MM.1S (cell line): ENCODE measurements at regions not wholly inside any gene's neighbourhood (a gene's known extent, or its start where the extent isn't known, plus 50 kb on each side); places are given as distances from the start of the nearest gene placed in this dataset.

Experiments
- DNase-seq: peaks from one replicate; pipeline ENCODE4 v3.0.0-alpha.2; 2015
- H2AFZ ChIP-seq: fragments of 300-600 bp; sonication (generic); 2 replicates; pipeline ENCODE4 v1.6.0; 2016; ENCODE audit warnings: antibody characterized with exemption, low read length
- H3F3A ChIP-seq: fragments of 300-600 bp; sonication (generic); 2 replicates; pipeline ENCODE4 v1.6.1; 2016; ENCODE audit warnings: mild to moderate bottlenecking, antibody characterized with exemption, low read length, moderate library complexity, mixed read lengths; ENCODE audit not compliant: insufficient read depth
- H3K27ac ChIP-seq: fragments of 300-600 bp; sonication (generic); 2 replicates; pipeline ENCODE4 v1.5.1; 2016; ENCODE audit warnings: mild to moderate bottlenecking, low read length
- H3K27me3 ChIP-seq: fragments of 300-600 bp; sonication (generic); replicated peaks from 2 replicates; pipeline ENCODE4 v1.6.0; 2016; ENCODE audit warnings: low read length; ENCODE audit not compliant: insufficient read depth
- H3K36me3 ChIP-seq: fragments of 300-600 bp; sonication (generic); replicated peaks from 2 replicates; pipeline ENCODE4 v1.6.1; 2016; ENCODE audit warnings: mild to moderate bottlenecking, low read length, mixed read lengths; ENCODE audit not compliant: insufficient read depth
- H3K4me1 ChIP-seq: fragments of 300-600 bp; sonication (generic); 2 replicates; pipeline ENCODE4 v1.6.1; 2016; ENCODE audit warnings: low read length, mixed read lengths
- H3K4me2 ChIP-seq: fragments of 300-600 bp; sonication (generic); 2 replicates; pipeline ENCODE4 v1.6.0; 2016; ENCODE audit warnings: low read depth, low read length
- H3K4me3 ChIP-seq: fragments of 300-600 bp; sonication (generic); 2 replicates; pipeline ENCODE4 v1.5.1; 2016; ENCODE audit warnings: low read length, mixed read lengths
- H3K79me2 ChIP-seq: fragments of 300-600 bp; sonication (generic); 2 replicates; pipeline ENCODE4 v1.6.1; 2016; ENCODE audit warnings: mixed run types, low read length, mixed read lengths
- H3K9ac ChIP-seq: fragments of 300-600 bp; sonication (generic); 2 replicates; pipeline ENCODE4 v1.6.1; 2016; ENCODE audit warnings: low read length, mixed read lengths
- H3K9me2 ChIP-seq: fragments of 300-600 bp; sonication (generic); replicated peaks from 2 replicates; pipeline ENCODE4 v1.6.1; 2016; ENCODE audit warnings: mild to moderate bottlenecking, low read length, mixed read lengths; ENCODE audit not compliant: insufficient read depth
- H3K9me3 ChIP-seq: fragments of 300-600 bp; sonication (generic); replicated peaks from 2 replicates; pipeline ENCODE4 v1.6.1; 2016; ENCODE audit warnings: mild to moderate bottlenecking, low read length, mixed read lengths; ENCODE audit not compliant: insufficient read depth
- H4K20me1 ChIP-seq: fragments of 300-600 bp; sonication (generic); 2 replicates; pipeline ENCODE4 v1.6.1; 2016; ENCODE audit warnings: mild to moderate bottlenecking, low read length, moderate library complexity, mixed read lengths; ENCODE audit not compliant: insufficient read depth
- EZH2 ChIP-seq: fragments of 300-600 bp; sonication (generic); optimal IDR thresholded peaks from 2 replicates; pipeline ENCODE3; 2017; ENCODE audit warnings: low read depth, mild to moderate bottlenecking, antibody characterized with exemption, low read length, mixed read lengths
- EZH2phosphoT487 ChIP-seq: fragments of 300-600 bp; sonication (generic); IDR thresholded peaks from 2 replicates; pipeline ENCODE4 v1.6.1; 2018; ENCODE audit warnings: antibody characterized with exemption, low read length
- TF ChIP-seq, protein P1 (sequence below): fragments of 300-600 bp; sonication (generic); IDR thresholded peaks from 2 replicates; pipeline ENCODE4 v1.5.1; 2016; ENCODE audit warnings: antibody characterized with exemption, low read length, mixed read lengths

DNA sequence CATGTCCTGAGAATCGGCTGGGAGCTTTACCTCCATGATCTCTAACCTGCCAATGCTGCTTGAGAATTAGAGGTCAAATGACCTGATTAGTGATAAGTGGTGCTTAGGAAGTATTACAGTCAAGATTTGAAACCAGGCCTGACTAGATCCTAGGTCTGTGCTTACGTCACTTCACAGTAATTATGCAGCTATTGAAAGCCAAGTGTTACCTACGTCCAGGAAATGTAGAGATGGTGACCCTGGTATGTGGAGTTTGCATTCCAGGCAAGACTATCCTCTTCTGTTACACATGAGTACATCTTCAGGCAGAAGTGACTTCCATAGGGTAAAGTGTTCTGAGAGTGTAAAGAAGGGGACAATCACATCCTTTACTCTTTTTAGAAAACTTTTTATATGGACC lies 530.4 kb upstream of the TENM4 start:
- no peaks in the 10 kb centered on the region for H3K27me3 ChIP-seq
- H3K27ac ChIP-seq = no peak overlapping the region
- H3K4me3 ChIP-seq = no peak overlapping the region
- H4K20me1 ChIP-seq = no peaks in the 10 kb centered on the region
- no peak overlapping the region for H2AFZ ChIP-seq
- no peaks in the 10 kb centered on the region for H3K9me2 ChIP-seq
- TF ChIP-seq, protein P1, sequence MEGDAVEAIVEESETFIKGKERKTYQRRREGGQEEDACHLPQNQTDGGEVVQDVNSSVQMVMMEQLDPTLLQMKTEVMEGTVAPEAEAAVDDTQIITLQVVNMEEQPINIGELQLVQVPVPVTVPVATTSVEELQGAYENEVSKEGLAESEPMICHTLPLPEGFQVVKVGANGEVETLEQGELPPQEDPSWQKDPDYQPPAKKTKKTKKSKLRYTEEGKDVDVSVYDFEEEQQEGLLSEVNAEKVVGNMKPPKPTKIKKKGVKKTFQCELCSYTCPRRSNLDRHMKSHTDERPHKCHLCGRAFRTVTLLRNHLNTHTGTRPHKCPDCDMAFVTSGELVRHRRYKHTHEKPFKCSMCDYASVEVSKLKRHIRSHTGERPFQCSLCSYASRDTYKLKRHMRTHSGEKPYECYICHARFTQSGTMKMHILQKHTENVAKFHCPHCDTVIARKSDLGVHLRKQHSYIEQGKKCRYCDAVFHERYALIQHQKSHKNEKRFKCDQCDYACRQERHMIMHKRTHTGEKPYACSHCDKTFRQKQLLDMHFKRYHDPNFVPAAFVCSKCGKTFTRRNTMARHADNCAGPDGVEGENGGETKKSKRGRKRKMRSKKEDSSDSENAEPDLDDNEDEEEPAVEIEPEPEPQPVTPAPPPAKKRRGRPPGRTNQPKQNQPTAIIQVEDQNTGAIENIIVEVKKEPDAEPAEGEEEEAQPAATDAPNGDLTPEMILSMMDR = no peak
- TF ChIP-seq EZH2phosphoT487 (no peak), EZH2 (no peak)
- no peak for DNase-seq
- H3K4me1 ChIP-seq = no peaks in the 10 kb centered on the region
- no peaks in the 10 kb centered on the region for H3K79me2 ChIP-seq
- H3K4me2 ChIP-seq = no peak overlapping the region
- no peak overlapping the region for H3K9ac ChIP-seq
- H3K36me3 ChIP-seq = no peaks in the 10 kb centered on the region
- H3K9me3 ChIP-seq = no peaks in the 10 kb centered on the region
- no peaks in the 10 kb centered on the region for H3F3A ChIP-seq

DNA sequence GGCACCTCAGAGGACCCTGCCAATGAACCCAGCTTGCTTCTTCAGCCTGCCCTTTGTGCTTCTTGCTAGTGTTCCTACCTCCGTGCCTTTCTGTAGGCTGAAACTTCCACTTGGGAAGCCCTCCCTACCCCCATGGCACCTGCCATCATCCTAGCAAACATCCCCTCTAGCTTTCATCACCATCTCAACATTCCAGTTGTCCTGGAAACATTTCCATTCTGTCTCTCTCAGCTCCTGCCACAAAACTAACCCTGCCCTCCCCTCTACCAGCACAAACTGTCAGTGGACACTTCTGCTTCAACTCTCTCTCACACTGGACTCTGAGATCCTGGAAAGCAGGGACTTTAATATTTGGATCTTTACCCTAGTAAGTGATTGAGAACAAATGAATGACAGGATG lies 525.8 kb upstream of the TENM4 start:
- Histone ChIP-seq H3F3A (no peaks in the 10 kb centered on the region), H3K4me2 (no peak overlapping the region), H3K9me2 (no peaks in the 10 kb centered on the region), H4K20me1 (no peaks in the 10 kb centered on the region), H3K79me2 (no peaks in the 10 kb centered on the region), H3K36me3 (no peaks in the 10 kb centered on the region), H3K27ac (no peak overlapping the region), H3K4me3 (no peak overlapping the region), H2AFZ (no peak overlapping the region), H3K9ac (no peak overlapping the region), H3K4me1 (no peaks in the 10 kb centered on the region), H3K9me3 (no peaks in the 10 kb centered on the region), H3K27me3 (no peaks in the 10 kb centered on the region)
- no peak for DNase-seq
- TF ChIP-seq, protein P1 = no peak
- TF ChIP-seq EZH2phosphoT487 (no peak), EZH2 (no peak)

DNA sequence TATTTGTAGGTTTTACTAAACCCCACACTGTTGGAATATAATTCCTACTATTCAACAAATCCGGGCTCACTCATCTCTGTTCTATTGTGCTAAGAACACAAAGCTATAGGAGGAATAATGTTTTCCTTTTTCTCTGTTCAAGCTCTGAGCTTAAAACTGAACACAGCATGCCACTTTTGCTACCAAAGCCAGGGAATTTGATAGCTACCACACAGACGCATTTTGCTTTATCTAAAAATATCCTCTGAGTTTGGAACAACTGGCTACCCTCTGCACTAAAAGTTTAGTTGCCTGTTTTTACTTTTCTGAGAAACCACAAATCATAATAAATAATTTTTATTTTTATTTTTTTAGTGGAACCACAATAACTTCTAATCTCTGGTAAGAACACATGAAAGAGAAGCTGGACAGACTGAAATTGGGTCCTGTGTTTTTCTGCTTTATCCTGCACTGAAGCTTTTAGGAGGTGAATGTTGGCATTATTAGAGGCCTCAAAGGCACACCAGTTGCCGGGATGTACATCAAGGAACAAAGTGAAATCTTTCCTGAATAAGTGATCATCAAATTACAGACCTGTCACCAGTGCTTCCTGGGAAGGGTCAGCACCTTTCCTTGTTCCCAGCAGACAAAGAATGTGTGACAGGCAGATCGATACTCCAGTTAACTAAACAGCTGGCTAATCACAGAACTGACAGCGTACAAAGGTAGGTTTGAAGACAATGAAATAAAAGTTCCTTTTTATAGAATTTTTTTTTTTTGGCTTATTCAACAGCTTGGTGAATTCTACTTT lies 523.2 kb upstream of the TENM4 start:
- no peaks in the 10 kb centered on the region for H3K9me2 ChIP-seq
- no peak for TF ChIP-seq EZH2
- TF ChIP-seq EZH2phosphoT487 = no peak
- TF ChIP-seq, protein P1 = no peak
- H2AFZ ChIP-seq = no peak overlapping the region

More for the DNA sequence above, 523.2 kb upstream of the TENM4 start:
- H3K9me3 ChIP-seq = no peaks in the 10 kb centered on the region
- H3K4me3 ChIP-seq = no peak overlapping the region
- no peak for DNase-seq
- no peaks in the 10 kb centered on the region for H3F3A ChIP-seq
- no peaks in the 10 kb centered on the region for H3K36me3 ChIP-seq
- H3K27ac ChIP-seq = no peak overlapping the region
- no peak overlapping the region for H3K9ac ChIP-seq
- no peaks in the 10 kb centered on the region for H3K27me3 ChIP-seq
- no peak overlapping the region for H3K4me2 ChIP-seq
- H4K20me1 ChIP-seq = no peaks in the 10 kb centered on the region
- no peaks in the 10 kb centered on the region for H3K4me1 ChIP-seq
- H3K79me2 ChIP-seq = no peaks in the 10 kb centered on the region
